LoVo (cell line): ENCODE measurements at regions not wholly inside any gene's neighbourhood (a gene's known extent, or its start where the extent isn't known, plus 50 kb on each side); places are given as distances from the start of the nearest gene placed in this dataset.

Experiments used
- DNase-seq: peaks from one replicate; pipeline ENCODE4 v3.0.0-alpha.2; 2016; ENCODE audit warnings: low spot score

- DNase-seq = no peak
These were observed 278.4 kb upstream of the FAM98A start for GRCh38 chr2:33877348-33878016.

DNA sequence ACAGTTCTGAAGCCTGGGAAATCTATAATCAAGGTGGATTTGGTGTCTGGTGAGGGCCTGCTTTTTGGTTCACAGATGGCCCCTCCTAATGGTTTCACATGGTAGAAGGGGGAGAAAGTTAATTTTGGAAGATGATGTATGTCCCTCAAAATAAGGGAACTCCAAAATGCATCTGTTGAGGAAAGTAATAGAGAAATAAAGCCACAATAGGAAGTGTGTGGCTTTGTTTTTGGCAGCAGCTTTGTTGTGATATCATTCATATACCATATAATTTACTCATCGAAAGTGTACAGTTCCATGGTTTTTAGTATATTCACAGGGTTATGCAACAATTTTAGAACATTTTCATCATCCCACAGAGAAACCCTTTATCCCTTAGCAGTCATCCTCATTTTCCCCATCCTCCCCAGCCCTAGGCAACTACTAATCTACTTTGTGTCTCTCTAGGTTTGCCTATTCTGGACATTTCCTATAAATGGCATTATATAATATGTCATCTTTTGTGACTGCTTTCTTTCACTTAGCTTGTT lies 274.0 kb upstream of the FAM98A start:
- no peak for DNase-seq

DNA sequence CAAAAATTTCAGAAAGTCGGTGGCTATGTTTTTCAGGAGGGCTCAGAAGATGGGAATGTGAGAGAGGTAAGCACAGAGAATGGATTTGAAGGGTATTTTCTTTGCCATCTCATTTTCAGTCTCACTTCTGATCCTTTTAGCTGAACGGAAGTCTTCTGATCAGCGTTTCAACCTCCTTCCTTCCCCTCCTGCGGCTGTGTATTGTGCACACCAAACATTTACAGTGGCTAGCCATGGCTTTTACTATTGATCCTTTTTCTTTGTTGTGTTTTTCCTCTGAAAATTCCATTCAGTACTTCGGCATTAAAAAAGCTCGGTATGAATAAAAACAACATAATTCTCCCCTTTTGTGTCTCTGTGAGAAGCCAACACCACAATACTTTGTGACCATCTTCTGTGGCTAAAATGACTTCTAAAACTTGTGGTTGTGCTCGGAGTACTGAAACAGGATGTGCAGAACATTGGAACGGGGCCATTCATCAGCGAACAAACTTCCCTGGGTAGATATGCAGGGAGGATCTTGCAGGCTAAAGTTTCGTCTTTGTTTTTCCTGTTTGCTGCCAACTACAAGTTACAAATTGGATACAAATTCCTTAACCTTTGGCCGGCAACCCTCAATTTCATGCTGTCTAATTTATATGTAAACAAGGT lies 260.8 kb upstream of the FAM98A start:
- DNase-seq = no peak

DNA sequence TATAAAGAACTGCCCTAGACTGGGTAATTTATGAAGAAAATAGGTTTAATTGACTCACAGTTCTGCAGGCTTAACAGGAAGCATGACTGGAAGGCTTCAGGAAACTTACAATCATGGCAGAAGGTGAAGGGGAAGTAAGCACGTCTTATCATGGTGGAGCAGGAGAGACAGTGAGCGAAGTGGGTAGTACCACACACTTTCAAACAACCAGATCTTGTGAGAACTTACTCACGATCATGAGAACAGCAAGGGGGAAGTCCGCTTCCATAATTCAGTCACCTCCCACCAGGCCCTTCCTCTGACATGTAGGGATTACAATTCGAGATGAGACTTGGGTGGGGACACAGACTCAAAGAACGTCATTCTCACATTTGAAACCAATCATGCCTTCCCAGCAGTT lies 260.1 kb upstream of the FAM98A start:
- no peak for DNase-seq

DNA sequence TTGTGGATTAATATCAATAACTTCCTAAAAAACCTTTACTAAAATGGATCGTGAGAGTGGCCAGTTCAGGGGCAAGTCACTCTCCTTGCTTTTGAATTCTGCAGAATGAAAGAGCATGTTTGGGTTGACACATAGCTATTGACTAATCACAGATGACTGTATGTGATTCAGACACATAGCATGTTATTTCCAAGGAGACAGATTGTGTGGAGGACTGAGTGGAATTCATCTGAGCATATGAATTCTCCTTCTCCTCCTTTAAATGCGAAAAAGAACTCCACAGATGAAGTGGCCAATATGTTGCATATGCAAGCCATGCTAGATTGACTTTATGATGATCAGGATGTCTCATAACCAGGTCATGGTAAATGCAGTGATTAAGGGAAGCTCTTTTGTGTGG lies 249.4 kb upstream of the FAM98A start:
- no peak for DNase-seq

GRCh38 chr2:33839791-33840190 lies 240.7 kb upstream of the FAM98A start:
- DNase-seq = no peak

DNA sequence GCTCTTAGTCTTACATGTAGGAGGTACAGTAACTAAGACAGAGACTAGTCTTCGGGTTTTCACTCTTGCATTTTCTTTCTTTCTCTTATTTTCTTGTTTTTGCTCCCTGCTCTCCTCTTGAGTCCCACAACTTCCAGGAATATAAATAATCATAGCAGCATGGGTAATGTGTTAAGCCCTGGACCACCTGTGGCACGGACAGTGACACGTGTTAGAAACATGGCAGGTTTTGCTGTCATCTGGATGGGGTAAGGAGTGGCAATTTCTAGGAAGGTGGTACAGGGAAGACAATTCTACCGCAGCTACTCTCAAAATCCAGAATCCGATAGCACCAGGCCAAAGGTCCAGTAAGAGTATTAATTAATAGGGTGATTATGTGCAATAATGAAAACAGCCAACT lies 237.5 kb upstream of the FAM98A start:
- DNase-seq = no peak

GRCh38 chr2:33835911-33836310 lies 236.8 kb upstream of the FAM98A start:
- no peak for DNase-seq

GRCh38 chr2:33822964-33823363 lies 223.9 kb upstream of the FAM98A start:
- no peak for DNase-seq

- no peak for DNase-seq
These were observed 213.6 kb upstream of the FAM98A start for GRCh38 chr2:33812707-33813106.

DNA sequence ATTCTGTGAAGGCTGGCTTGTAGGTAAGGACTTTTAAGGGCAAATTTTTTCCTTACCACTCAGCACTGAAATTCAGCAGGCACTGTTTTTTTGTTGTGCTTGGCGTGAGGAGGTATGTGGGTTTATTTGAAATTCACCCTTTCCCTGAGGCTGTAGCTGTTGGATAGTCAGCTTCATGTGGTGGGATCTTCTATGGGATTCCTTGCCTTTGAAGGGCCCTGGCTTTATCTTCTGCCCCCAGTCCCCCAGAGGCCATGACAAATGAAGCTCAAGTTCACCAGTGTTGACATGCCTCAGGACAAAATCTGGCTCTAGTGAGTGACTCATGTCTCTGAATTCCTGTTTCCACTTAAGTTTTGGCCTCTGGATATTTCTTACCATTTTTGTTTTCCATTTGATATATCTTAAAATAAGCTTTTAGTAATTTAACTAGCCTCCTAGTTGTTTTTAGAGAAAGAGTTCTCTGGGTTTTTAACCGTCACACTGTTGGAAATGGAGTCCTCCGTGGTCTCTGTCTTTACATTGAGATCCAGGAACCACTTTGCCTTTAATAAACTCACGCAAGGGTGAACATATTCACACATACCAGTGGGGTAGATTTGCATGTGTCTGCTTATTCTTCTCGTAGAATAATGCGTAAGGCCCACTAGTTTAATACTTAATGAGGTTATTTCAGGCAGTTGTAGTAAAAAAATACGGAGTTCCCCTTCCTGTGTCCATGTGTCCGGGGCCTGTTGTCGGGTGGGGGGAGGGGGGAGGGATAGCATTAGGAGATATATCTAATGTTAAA lies 211.1 kb upstream of the FAM98A start:
- DNase-seq = no peak

GRCh38 chr2:33806041-33806440 lies 206.9 kb upstream of the FAM98A start:
- DNase-seq = no peak

DNA sequence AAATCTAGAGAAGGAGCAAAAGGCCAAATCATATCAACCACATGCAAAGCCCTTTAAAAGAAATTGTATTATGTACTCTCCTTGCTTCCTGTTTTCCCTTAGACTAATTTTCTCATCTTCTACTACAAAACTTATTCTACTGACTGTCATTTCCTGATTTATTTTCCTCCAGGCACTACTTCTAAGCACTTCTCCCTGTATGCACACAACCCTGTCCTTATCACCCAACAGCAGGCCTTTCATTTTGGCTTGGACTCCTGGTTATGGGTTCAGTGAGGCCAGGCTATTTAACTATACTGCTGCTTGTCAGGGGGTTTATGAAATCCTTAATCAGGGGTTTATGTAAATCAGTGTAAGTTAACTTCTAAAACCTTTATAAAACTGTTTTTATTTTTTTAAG lies 205.1 kb upstream of the FAM98A start:
- no peak for DNase-seq

- DNase-seq = no peak
These were observed 197.4 kb upstream of the FAM98A start for GRCh38 chr2:33796511-33796910.

GRCh38 chr2:33791625-33792024 lies 192.5 kb upstream of the FAM98A start:
- DNase-seq = peak; percentile 23

DNA sequence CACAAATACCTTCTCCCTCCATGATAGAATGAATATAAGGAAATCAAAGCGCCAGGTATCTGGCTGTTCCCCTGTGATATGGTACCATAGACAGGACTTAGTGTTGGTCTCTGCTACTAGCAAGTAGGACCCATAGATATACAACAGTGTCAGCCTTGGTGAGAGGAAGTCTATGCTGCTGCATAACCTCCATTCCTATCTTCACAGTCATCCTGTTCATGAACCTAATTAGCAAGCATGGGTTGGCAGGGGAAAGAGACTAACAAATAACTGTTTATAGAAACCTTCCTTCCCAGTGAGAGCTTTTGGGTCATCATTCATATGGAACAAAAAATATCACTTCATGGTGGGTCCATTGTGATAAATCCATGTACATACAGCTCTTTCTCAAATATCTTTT lies 188.9 kb upstream of the FAM98A start:
- DNase-seq = no peak

DNA sequence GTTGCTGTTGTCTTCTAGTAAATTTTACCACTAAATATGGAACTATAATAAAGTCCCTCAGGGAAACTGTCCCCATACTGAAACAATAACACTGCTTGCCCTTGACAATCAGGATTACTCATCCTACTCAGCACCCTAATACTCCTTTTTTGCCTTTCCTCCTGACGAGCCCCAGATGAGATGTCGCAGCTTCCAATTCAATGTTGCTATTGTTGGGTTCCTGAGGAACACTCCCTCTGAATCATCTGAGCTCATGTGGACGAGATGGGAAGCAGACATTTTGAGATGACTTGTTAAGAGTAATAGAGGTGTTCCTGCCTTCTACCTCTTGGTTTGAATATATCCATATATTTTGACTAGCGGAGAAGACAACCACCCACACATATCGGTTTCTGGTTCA lies 187.8 kb upstream of the FAM98A start:
- no peak for DNase-seq

DNA sequence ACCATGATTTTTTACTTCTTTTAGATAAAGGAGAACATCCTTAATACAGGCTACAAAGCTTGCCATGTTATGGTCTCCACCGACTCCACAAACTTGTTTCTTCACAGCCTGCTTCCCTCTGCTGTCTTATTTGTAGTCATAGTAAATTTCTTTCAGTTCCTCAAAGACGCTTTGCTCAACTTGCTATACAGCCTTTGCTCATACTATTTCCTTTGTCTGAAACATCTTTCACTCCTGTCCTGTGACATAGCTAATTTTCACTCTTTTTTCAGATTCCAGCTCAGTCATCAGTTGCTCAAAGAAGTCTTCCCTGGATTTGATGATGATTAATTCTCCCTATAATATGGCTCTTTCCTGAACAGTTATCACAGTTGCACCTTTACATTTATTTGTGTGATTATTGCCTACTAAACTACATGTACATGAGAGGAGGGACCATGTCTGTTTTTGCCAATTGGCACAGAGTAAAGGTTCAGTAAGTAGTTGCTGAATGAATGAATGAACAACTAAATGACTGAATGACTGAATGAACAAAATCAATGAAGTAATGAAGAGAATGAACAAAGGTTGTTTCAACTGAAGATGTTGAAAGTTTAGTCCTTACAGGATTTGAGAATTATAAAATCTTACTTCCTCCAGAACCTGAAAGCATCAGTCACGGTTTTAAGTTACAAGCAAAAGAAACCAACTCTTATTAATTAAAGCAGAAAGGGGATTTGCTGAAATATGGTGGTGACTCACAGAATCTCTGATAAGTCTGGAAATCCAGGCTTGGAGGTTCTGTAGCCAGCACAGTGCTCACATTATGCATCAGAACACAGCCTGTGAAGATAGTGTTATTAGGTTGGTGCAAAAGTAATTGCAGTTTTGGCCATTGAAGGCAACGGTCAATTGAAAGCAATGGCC lies 186.4 kb upstream of the FAM98A start:
- DNase-seq = no peak

DNA sequence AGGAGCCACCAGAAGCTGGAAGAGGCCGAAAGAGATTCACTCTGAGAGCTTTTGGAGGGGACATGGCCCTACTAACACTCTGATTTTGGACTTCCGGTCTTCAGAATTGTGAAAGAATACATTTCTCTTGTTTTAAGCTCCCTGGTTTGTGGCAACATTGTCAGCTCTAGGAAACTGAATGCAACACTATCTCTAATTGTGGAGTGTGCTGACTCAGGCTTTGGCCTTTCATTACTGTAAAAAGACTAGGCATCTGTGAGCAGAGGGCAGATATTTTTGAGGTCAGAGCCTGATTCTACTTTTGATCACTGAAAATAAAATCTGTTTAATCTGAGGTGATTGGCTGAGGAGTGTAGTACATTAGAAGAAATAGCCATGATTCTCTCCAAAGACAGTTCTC lies 185.4 kb upstream of the FAM98A start:
- DNase-seq = no peak

DNA sequence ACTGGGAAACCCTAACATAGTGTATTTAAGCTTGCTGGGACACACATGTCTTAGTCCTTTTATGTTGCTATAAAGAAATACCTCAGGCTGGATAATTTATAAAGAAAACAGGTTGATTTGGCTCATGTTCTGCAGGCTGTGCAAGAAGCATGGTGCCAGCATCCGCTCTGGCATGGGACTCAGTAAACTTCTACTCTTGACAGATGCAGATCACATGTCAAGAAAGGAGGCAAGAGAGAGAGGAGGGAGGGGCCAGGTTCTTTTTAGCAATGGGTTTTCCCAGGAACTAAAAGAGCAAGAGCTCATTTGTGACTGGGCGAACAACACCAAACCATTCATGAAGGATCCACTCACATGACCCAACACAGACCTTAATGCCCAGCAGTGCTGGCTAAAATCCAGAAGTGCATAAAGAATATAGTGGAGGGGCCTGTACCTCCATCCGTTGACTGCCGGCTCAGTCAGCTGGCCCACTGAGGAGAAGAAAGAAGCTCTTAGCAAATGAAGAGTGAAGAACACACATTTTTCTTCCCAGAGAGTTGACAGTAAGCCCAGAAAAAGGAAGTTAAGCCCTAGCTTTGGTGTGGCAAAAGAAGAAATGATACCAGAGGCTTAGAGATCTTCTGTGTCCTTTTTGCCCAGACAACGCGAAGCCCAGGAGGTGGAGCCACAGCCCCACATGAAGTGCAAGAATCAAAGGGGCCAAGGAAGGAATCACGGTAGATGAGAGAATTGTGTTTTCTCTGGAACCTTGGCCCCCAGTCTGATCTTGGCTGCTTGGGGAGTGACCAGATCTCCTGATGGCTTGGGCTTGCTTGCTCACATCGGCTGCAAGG lies 183.5 kb upstream of the FAM98A start:
- DNase-seq = no peak

DNA sequence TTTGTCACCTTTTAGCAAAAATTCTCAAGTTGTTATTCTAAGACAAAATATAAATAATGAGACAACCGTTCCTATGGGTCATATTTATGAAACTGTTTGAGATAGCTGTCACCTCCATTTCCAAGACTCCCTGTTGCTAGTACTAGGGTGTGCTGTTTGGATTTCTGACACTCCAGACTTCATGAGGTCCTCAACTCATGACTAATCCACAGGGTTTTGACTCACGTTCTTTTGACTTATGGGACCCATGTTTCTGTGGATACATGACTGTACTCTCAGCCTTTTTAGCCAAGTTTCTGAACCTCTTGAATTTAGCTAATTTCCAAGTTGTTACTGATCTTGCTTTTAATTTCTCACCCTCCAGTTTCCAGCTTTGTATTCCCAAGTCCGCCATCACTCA lies 178.7 kb upstream of the FAM98A start:
- no peak for DNase-seq
